ENCODE measurements at regions not wholly inside any gene's neighbourhood (a gene's known extent, or its start where the extent isn't known, plus 50 kb on each side); places are given as distances from the start of the nearest gene placed in this dataset.

DNA sequence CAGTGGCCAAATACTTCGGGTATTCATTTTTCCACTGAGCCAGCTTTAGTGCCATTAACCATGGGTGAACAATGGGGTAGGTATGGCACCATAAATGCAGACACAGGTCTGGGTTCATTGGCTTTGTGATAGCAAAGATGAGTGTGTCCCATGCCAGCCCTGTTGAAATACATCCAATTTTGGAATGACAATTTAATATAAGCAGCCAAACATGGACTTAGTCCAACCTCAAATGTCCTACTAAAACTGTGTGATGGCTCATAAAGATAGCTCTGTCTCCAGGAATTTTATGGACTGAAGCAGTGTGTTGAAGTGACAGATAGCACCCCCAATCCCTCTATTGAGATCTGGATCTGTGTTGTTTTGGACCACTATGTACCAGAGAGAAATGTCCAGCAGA is 514.9 kb downstream of the RASEF start:
- TF ChIP-seq TAF1 (IDR thresholded peaks at IDR 0.05; ENCODE audit: borderline replicate concordance, insufficient read depth, low read length): no peak

DNA sequence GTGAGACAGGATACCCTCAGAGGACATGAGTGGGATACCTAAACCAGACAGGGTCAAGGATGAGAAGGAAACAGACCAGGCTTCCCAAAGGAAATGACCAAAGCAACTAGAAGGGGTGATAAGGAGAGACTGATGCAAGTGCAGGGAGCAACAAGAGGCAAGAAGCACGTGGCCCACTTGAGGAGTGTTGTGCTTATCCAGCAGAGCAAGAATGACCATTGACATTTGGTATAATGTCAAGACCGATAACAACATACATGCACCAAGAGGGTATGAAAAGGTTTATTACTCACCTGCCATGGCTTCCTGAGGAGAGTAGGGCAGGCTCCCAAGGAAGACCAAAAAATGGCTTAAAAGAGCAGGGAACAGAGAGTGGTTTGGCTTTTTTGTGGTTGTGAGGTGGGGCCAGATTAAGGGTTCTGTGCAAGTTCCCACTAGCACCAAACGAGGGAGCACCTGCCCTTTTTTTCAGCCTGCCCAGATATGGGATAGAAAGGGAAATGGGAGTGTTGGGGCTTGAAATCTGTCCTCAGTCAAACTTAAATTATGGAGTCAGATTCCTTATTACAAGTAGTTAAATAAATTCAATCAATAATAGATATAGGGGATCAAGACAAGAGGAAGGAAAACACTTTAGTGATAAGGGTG is 513.6 kb downstream of the RASEF start:
- TF ChIP-seq SIN3A (IDR thresholded peaks at IDR 0.05; ENCODE audit: borderline replicate concordance, insufficient read depth, low read length) (no peak), TAF1 (IDR thresholded peaks at IDR 0.05; ENCODE audit: borderline replicate concordance, insufficient read depth, low read length) (no peak), POLR2AphosphoS5 (IDR thresholded peaks at IDR 0.05; ENCODE audit: low read depth, low read length) (no peak), FOXP2 (optimal IDR thresholded peaks at IDR 0.05; ENCODE audit: borderline replicate concordance, extremely low read depth, extremely low read length, insufficient read depth) (no peak)
- TF ChIP-seq, protein P1, sequence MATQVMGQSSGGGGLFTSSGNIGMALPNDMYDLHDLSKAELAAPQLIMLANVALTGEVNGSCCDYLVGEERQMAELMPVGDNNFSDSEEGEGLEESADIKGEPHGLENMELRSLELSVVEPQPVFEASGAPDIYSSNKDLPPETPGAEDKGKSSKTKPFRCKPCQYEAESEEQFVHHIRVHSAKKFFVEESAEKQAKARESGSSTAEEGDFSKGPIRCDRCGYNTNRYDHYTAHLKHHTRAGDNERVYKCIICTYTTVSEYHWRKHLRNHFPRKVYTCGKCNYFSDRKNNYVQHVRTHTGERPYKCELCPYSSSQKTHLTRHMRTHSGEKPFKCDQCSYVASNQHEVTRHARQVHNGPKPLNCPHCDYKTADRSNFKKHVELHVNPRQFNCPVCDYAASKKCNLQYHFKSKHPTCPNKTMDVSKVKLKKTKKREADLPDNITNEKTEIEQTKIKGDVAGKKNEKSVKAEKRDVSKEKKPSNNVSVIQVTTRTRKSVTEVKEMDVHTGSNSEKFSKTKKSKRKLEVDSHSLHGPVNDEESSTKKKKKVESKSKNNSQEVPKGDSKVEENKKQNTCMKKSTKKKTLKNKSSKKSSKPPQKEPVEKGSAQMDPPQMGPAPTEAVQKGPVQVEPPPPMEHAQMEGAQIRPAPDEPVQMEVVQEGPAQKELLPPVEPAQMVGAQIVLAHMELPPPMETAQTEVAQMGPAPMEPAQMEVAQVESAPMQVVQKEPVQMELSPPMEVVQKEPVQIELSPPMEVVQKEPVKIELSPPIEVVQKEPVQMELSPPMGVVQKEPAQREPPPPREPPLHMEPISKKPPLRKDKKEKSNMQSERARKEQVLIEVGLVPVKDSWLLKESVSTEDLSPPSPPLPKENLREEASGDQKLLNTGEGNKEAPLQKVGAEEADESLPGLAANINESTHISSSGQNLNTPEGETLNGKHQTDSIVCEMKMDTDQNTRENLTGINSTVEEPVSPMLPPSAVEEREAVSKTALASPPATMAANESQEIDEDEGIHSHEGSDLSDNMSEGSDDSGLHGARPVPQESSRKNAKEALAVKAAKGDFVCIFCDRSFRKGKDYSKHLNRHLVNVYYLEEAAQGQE (IDR thresholded peaks at IDR 0.05; ENCODE audit: insufficient read depth in 1 of 2, low read depth in 2 of 2, low read length in 2 of 2): no peak

GRCh38 chr9:82552784-82553183 is 510.2 kb downstream of the RASEF start:
- TF ChIP-seq, protein P1 (IDR thresholded peaks at IDR 0.05; ENCODE audit: insufficient read depth in 1 of 2, low read depth in 2 of 2, low read length in 2 of 2): no peak
- TF ChIP-seq FOXP2 (optimal IDR thresholded peaks at IDR 0.05; ENCODE audit: borderline replicate concordance, extremely low read depth, extremely low read length, insufficient read depth) (no peak), SIN3A (IDR thresholded peaks at IDR 0.05; ENCODE audit: borderline replicate concordance, insufficient read depth, low read length) (no peak), POLR2AphosphoS5 (IDR thresholded peaks at IDR 0.05; ENCODE audit: low read depth, low read length) (no peak), TAF1 (IDR thresholded peaks at IDR 0.05; ENCODE audit: borderline replicate concordance, insufficient read depth, low read length) (no peak)

DNA sequence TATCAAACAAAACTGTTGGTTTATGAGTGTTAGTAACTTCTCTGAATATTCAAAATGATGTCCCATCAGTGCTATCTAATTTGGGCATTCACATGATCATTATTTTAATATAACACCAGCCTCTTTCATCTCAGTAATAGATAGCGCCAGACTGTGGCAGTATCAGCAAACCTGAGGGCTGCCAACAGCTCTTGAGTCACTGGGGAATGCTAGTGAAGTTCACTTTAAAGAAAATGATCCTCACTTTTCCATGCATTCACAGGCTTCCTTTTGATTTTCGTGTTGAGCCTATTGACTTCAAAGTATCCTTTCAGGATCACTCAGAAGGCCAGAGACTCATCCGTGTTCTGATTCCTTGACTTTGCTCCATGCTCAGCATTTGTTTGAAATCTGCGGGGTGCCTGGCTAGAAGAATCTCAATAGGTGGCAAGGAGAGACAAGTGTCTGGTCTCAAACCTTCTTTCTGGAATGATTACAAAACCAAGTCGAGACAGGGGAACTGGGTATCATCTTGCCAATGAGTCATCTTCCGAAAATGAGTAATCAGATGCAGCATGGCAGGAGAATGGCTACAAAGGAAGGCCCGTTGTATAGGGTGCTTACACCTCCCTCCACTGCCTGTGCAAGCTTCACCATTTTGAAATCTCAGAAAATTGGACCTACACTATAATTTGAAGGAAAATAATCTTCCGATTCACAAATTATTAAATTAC is 509.1 kb downstream of the RASEF start:
- TF ChIP-seq POLR2AphosphoS5 (IDR thresholded peaks at IDR 0.05; ENCODE audit: low read depth, low read length): no peak
- no peak for TF ChIP-seq FOXP2 (optimal IDR thresholded peaks at IDR 0.05; ENCODE audit: borderline replicate concordance, extremely low read depth, extremely low read length, insufficient read depth)
- TF ChIP-seq TAF1 (IDR thresholded peaks at IDR 0.05; ENCODE audit: borderline replicate concordance, insufficient read depth, low read length): no peak
- TF ChIP-seq, protein P1 (IDR thresholded peaks at IDR 0.05; ENCODE audit: insufficient read depth in 1 of 2, low read depth in 2 of 2, low read length in 2 of 2): no peak
- TF ChIP-seq SIN3A (IDR thresholded peaks at IDR 0.05; ENCODE audit: borderline replicate concordance, insufficient read depth, low read length): no peak

DNA sequence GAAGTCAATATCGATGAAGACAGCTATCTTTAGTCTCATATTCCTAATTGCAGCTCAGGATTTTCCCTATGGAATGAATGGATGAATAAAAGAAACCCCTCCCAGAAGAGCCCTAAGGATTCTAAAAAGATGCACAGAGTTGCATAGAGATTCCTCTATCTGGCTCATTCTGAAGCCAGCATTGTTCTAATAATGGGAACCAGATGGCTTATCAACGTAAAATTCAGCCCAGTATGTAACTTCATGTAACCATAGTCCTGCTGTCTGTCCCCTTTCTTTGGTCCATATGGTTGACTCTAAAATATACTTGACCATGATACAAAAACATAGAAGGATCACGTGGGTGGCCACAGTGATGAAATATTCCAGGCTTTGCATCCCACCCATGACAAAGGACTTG is 508.6 kb downstream of the RASEF start:
- TF ChIP-seq FOXP2 (optimal IDR thresholded peaks at IDR 0.05; ENCODE audit: borderline replicate concordance, extremely low read depth, extremely low read length, insufficient read depth): no peak
- TF ChIP-seq, protein P1 (IDR thresholded peaks at IDR 0.05; ENCODE audit: insufficient read depth in 1 of 2, low read depth in 2 of 2, low read length in 2 of 2): no peak
- TF ChIP-seq POLR2AphosphoS5 (IDR thresholded peaks at IDR 0.05; ENCODE audit: low read depth, low read length): no peak
- TF ChIP-seq TAF1 (IDR thresholded peaks at IDR 0.05; ENCODE audit: borderline replicate concordance, insufficient read depth, low read length): no peak
- TF ChIP-seq SIN3A (IDR thresholded peaks at IDR 0.05; ENCODE audit: borderline replicate concordance, insufficient read depth, low read length): no peak

Measured in PFSK-1 (cell line).